GM10266 (cell line): ENCODE measurements at regions not wholly inside any gene's neighbourhood (a gene's known extent, or its start where the extent isn't known, plus 50 kb on each side); places are given as distances from the start of the nearest gene placed in this dataset.

ENCODE experiments used
- DNase-seq: peaks from one replicate; pipeline ENCODE4 v3.0.0; 2012; ENCODE audit errors: extremely low spot score
- CTCF ChIP-seq: IDR thresholded peaks from 2 replicates; pipeline ENCODE4 v1.5.1; 2012; ENCODE audit warnings: mild to moderate bottlenecking, low read depth; ENCODE audit not compliant: control insufficient read depth, insufficient read depth; ENCODE audit errors: missing control alignments

DNA sequence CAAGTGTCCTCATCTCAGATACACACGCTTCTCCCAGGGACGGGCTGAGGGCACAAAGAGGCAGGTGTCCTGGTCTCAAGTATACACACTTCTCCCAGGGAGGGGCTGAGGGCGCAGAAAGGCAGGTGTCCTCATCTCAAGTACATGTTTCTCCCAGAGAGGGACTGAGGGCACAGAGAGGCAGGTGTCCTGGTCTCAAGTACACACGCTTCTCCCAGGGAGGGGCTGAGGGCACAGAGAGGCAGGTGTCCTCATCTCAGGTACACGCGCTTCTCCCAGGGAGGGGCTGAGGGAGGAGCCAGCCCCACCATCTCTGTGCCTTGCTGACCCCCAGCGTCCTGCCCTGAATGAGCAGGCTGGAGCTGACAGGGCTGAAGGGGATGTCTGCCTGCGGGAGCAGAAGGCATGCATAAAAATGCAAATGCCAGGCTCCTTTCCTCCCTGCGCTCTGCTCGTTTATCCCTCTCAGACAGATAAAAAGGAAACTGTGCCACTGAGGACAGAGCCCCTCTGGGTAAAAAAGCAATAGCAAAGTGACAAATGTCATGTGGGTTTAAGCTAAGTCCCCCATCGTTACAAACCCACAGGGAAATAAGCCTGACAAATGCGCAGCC is 96.1 kb upstream of the UQCRFS1 start:
- no peak for TF ChIP-seq CTCF
- no peak for DNase-seq

DNA sequence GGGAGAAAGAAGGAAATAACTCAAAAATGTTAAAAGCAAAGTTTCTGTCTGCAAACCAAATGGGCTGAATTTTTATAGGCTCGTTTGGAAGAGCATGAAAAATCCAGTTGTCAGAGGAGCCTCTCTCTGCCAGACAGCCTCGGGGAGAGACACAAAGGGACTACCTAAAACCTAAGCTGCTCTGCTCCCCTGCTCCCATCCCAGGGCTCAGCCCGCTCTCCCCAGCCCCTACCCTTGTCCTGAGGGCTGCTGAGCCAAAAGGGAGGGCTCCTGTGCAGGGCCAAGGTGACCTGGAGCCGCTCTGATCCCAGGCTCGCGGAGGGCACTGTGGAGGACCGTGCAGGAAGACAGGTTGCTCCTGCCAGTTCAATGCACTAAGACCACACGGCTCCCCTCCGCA is 96.7 kb upstream of the UQCRFS1 start:
- TF ChIP-seq CTCF, result no peak
- no peak for DNase-seq

DNA sequence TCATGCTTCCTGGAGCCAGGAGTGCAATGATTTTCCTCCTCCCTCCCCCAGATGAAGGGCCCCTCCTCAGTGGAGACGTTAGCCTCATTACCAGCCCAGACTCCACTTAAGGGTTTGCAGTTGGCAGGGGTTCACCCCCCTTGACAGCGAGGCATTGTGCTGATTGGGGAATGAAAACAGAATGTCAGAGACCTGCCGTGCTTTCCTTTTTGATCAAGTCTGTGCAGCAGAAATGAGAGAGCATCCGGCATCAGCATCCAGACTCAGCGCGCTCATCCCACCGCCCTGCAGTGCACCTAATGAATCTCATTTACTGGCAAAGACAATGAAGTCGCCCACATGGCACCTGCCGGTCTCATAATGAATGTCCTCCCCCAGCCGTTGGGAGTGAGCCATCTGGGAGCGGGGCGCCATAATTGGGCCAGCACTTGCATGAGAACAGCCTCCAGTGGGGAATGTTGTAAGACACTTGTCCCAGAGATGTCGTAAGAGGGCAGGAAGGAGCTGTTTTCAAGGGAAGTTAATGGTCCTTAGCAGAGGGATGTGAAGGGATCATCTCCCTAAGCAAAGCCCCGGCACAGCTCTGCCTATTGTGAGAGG is 98.3 kb upstream of the UQCRFS1 start:
- TF ChIP-seq CTCF, result no peak
- DNase-seq, result no peak

DNA sequence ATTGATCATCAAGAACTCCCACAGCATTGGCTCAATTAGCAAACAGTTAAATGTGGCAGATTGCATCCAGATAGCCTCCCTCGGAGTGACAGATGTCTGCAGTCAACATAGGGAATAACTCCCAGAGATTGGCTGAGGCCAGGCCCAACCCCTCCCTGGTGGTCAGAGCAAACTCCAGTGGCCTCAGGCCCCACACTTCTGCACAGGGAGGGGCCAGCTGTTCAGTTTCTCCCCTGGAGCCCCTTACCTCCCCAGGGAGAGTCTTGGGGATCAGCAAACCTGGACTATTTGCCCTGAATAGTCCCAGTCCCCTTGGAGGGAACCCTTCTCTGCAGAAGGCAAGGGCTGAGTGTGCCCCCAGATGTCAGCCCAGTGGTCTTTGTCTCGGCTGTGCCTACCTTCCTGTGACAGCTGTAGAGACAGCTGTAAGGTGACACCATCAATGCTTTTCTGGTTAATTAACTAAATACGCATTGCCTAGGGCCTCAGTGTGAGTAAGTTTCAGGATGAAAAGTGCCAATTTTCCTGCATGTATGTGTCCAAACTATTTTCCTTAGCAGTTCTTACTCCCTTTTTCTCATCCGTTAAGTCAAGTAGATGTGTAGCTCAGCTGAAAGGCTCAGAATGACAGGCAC is 102.7 kb upstream of the UQCRFS1 start:
- DNase-seq, result no peak
- TF ChIP-seq CTCF, result no peak

DNA sequence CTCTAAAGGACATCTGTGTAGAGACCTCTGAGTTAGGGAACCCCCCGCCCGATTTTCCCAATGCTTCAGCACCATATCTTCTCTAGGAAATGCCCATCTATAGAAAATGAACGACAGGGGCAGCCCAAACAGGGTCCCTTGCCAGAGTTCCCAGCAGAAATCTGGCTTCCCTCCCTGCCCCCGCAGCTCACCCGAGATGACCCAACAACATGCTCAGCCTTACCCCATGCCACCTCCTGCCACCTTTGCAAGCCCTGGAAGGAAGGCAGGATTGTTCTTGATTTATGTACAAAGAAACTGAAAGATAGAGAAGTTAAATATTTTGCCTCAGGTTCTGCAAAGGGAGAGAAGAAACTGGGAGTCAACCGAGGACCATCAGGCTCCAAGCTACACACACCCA is 105.6 kb upstream of the UQCRFS1 start:
- TF ChIP-seq CTCF, result no peak
- DNase-seq, result no peak

DNA sequence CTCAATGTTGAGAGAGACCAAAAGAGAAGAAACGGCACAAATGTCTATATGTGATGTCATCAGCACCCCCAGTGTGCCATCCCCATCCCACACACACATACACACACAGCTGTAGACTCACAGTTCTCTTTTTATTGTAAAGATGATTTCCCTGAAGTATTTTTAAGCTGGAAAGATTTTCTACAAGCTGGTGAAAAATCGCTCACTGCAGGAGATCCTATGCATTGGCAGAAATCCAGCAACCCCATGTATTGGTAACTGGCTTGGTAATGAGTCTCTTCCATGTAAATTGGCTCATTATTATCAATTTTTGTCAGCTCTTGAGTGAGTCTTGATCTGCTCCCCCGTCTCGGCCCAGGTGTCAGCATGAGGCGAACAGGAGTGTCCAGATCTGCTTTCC is 107.1 kb upstream of the UQCRFS1 start:
- no peak for DNase-seq
- TF ChIP-seq CTCF, result no peak

GRCh38 chr19:29320618-29321017 is 107.7 kb upstream of the UQCRFS1 start:
- no peak for DNase-seq
- TF ChIP-seq CTCF, result no peak
